Upper lobe of left lung (tissue), 4 donors: ENCODE measurements at regions not wholly inside any gene's neighbourhood (a gene's known extent, or its start where the extent isn't known, plus 50 kb on each side); places are given as distances from the start of the nearest gene placed in this dataset.

Experiments used
- CTCF ChIP-seq, 6 experiments: fragments of 450-650 bp in 4 of 6; fragments of 200-600 bp in 2 of 6; sonication (generic) in 2 of 6; IDR thresholded peaks; one replicate each; pipeline ENCODE4 v1.5.1; 2016 to 2019; ENCODE audit warnings: antibody characterized with exemption in 6 of 6
- EP300 ChIP-seq, 4 donors: sonication (generic); formaldehyde crosslinking; IDR thresholded peaks; one replicate each; pipeline ENCODE4 v1.5.1; 2017; ENCODE audit warnings: antibody characterized with exemption in 4 of 4, control low read depth in 2 of 4
- POLR2A ChIP-seq, 4 donors: fragments of 450-650 bp; IDR thresholded peaks; one replicate each; pipeline ENCODE4 v1.5.1; 2016 to 2017; ENCODE audit warnings: antibody characterized with exemption in 4 of 4, mild to moderate bottlenecking in 2 of 4
- POLR2AphosphoS5 ChIP-seq, 2 donors: sonication (generic); formaldehyde crosslinking; IDR thresholded peaks; one replicate each; pipeline ENCODE4 v1.5.1; 2017; ENCODE audit warnings: antibody characterized with exemption in 2 of 2

GRCh38 chr1:4590756-4591155 is 63.7 kb upstream of the AJAP1 start:
- no peak for TF ChIP-seq CTCF (IDR thresholded peaks at IDR 0.05)
- TF ChIP-seq POLR2A (IDR thresholded peaks at IDR 0.05) = no peak
- no peak for TF ChIP-seq POLR2AphosphoS5 (IDR thresholded peaks at IDR 0.05)
- TF ChIP-seq EP300 (IDR thresholded peaks at IDR 0.05) = no peak
